HepG2 (cell line): ENCODE measurements at regions not wholly inside any gene's neighbourhood (a gene's known extent, or its start where the extent isn't known, plus 50 kb on each side); places are given as distances from the start of the nearest gene placed in this dataset.
"Not testable (repeated sequence)": the region's sequence is repeated elsewhere in the genome, so short reads cannot be mapped to it uniquely, and the experiment has no call there.

Source experiments
- ATAC-seq: fragments of 200-7000 bp; cut with Tn5 transposase; 3 replicates; pipeline ENCODE4 v1.9.1; 2020; ENCODE audit warnings: mild to moderate bottlenecking, moderate library complexity
- BruUV-seq: library from RNA; stranded (reverse); fragments of 400-500 nt; replicated peaks from 2 replicates; lab custom pipeline; 2021; lab: Mats Ljungman, UMichigan
- CTCF ChIA-PET: fragments of 300-600 bp; formaldehyde crosslinking; extraction: SDS; loops from one replicate; lab custom pipeline; 2021; ENCODE audit warnings: low total read pairs, inconsistent platforms, low intra/inter-chr PET ratio; lab: Yijun Ruan, JAX
- POLR2A ChIA-PET: fragments of 350-600 bp; sonication (Branson Sonifier 250); formaldehyde crosslinking; loops from one replicate; lab custom pipeline; 2020; ENCODE audit warnings: antibody characterized with exemption, inconsistent platforms; lab: Yijun Ruan, JAX
- DNase-seq: peaks from one replicate; pipeline ENCODE4 v3.0.0-alpha.2; 2015; ENCODE audit warnings: low spot score
- FAIRE-seq: peaks from 3 replicates; lab custom pipeline; 2011; peaks lifted over from hg19 to GRCh38; lab: Jason Lieb, UNC
- H2AFZ ChIP-seq: one replicate; pipeline ENCODE4 v1.6.1; 2011; ENCODE audit warnings: low read length, inconsistent platforms
- H3K27ac ChIP-seq: fragments of 300-600 bp; 3 replicates; pipeline ENCODE4 v1.8.0; 2011; ENCODE audit warnings: mixed run types, mild to moderate bottlenecking, mixed read lengths, low read length, inconsistent platforms; ENCODE audit not compliant: insufficient read depth; ENCODE audit errors: extremely low read length
- H3K27me3 ChIP-seq, 2 experiments: fragments of 200-600 bp in 1 of 2; 2 replicates in 1 of 2; 3 replicates in 1 of 2; pipeline versions ENCODE4 v1.6.0 to v1.8.0; 2011; ENCODE audit warnings: low read length in 2 of 2, mild to moderate bottlenecking in 2 of 2, moderate library complexity in 2 of 2, inconsistent platforms in 1 of 2; ENCODE audit not compliant: insufficient read depth in 2 of 2, control insufficient read depth in 1 of 2
- H3K36me3 ChIP-seq, 2 experiments: fragments of 200-600 bp in 1 of 2; replicated peaks in 1 of 2; 2 replicates in 1 of 2; 3 replicates in 1 of 2; pipeline versions ENCODE4 v1.5.1 to v1.8.0; 2011; ENCODE audit warnings: low read length in 2 of 2, inconsistent platforms in 1 of 2; ENCODE audit not compliant: insufficient read depth in 2 of 2, control insufficient read depth in 1 of 2
- H3K4me1 ChIP-seq: 2 replicates; pipeline ENCODE4 v1.5.1; 2012; ENCODE audit warnings: low read length, inconsistent platforms; ENCODE audit not compliant: insufficient read depth
- H3K4me2 ChIP-seq: 2 replicates; pipeline ENCODE4 v1.6.0; 2011; ENCODE audit warnings: low read depth, low read length, inconsistent platforms
- H3K4me3 ChIP-seq, 3 experiments: fragments of 200-600 bp in 1 of 3; sonication (generic), shearing (Covaris generic) in 1 of 3; replicated peaks in 1 of 3; 2 replicates each; pipeline ENCODE4 v1.5.1; 2011 to 2016; ENCODE audit warnings: low read length in 3 of 3, inconsistent platforms in 2 of 3, low read depth in 2 of 3, mild to moderate bottlenecking in 2 of 3, control low read depth in 1 of 3, mixed read lengths in 1 of 3; ENCODE audit not compliant: insufficient read depth in 1 of 3
- H3K79me2 ChIP-seq: one replicate; pipeline ENCODE4 v1.6.1; 2011; ENCODE audit warnings: low read length, inconsistent platforms; ENCODE audit not compliant: insufficient read depth
- H3K9ac ChIP-seq: 2 replicates; pipeline ENCODE4 v1.6.0; 2011; ENCODE audit warnings: mild to moderate bottlenecking, low read depth, low read length, inconsistent platforms; ENCODE audit not compliant: insufficient read depth
- H3K9me3 ChIP-seq: 2 replicates; pipeline ENCODE4 v1.5.1; 2012; ENCODE audit warnings: mild to moderate bottlenecking, low read length
- H4K20me1 ChIP-seq: 2 replicates; pipeline ENCODE4 v1.6.0; 2011; ENCODE audit warnings: inconsistent platforms, mild to moderate bottlenecking, low read length, moderate library complexity; ENCODE audit not compliant: insufficient read depth
- CBX5 ChIP-seq: sonication (generic); formaldehyde crosslinking; IDR thresholded peaks from 2 replicates; pipeline ENCODE4 v1.4.0; 2020; ENCODE audit warnings: missing genetic modification reagents, borderline replicate concordance
- KDM5A ChIP-seq: fragments of 200-600 bp; sonication (generic); IDR thresholded peaks from 2 replicates; pipeline ENCODE4 v1.7.0; 2018; ENCODE audit warnings: antibody characterized with exemption, mild to moderate bottlenecking, low read length, borderline replicate concordance
- MED8 ChIP-seq: sonication (generic); formaldehyde crosslinking; IDR thresholded peaks from 2 replicates; pipeline ENCODE4 v1.8.1; 2023; ENCODE audit warnings: mild to moderate bottlenecking, missing genetic modification reagents; ENCODE audit not compliant: insufficient replicate concordance
- NCOA2 ChIP-seq: sonication (generic); formaldehyde crosslinking; IDR thresholded peaks from 2 replicates; pipeline ENCODE4 v1.8.0; 2022; ENCODE audit warnings: inconsistent platforms
- RFXANK ChIP-seq: IDR thresholded peaks from 2 replicates; pipeline ENCODE4 v1.6.1; 2016
- WGBS: methylation state at CpG from one replicate; pipeline ENCODE4 v1.1.6; 2017; ENCODE audit warnings: low lambda C conversion rate; 5-methylcytosine and 5-hydroxymethylcytosine counted together
- in situ Hi-C: cut with HindIII; loops from 2 replicates; pipeline ENCODE4 v1.10.0; 2017; ENCODE audit warnings: low pct_unique_long_range_greater_than_20kb; ENCODE audit not compliant: extremely low pct_ligation_motif_present
- intact Hi-C: fragments of 100-400 bp; cut with micrococcal nuclease; formaldehyde crosslinking; loops from one replicate; pipeline ENCODE4 v1.10.0; 2022; ENCODE audit not compliant: unreplicated experiment
- TF ChIP-seq, protein P1 (sequence below): sonication (generic); formaldehyde crosslinking; IDR thresholded peaks from 2 replicates; pipeline ENCODE4 v1.4.0; 2020; ENCODE audit warnings: mild to moderate bottlenecking, missing genetic modification reagents
- TF ChIP-seq, protein P2 (sequence below): fragments of 450-650 bp; IDR thresholded peaks from 2 replicates; pipeline ENCODE4 v1.6.1; 2016
- TF ChIP-seq, protein P3 (sequence below): sonication (generic); formaldehyde crosslinking; IDR thresholded peaks from 2 replicates; pipeline ENCODE4 v1.9.0; 2022; ENCODE audit warnings: low read depth, missing genetic modification reagents

DNA sequence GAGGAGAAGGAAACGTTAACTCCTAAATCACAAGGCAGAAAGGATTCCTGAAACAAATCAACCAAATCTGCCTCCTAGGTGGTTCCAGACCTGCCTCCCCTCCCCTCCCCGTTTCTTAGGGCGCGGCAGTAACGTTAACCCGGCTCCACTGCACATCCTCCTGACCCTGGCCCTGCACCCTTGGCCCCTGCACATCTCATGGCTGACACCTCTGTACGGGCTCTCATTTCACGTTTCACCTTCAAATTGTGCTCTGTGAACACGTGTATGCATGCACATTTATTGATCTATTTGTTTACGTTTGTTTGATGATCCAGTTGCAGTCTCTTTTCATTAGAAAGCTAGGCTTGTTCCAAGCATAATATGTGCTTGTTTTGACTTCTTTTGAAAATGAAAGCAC is 358.1 kb downstream of the ADGRD1 start:
- 2% methylated on average over 9 of the region's 10 CpGs for WGBS
- Histone ChIP-seq H3K27me3 (peaks cover 0 to 5% of the 10 kb centered on the region in 2 experiments; a peak in 1 of 5 replicates), H3K27ac (no peak overlapping the region), H3K9me3 (0 out of 2 replicates have a peak, but pooled peaks cover under 1% of the 10 kb centered on the region), H2AFZ (no peak overlapping the region)
- FAIRE-seq: no peak
- TF ChIP-seq NCOA2 (CRISPR knock-in tag) (no peak), RFXANK (CRISPR knock-in tag) (no peak), MED8 (CRISPR knock-in tag) (no peak), KDM5A (no peak), CBX5 (CRISPR knock-in tag) (no peak)
- TF ChIP-seq, protein P1, sequence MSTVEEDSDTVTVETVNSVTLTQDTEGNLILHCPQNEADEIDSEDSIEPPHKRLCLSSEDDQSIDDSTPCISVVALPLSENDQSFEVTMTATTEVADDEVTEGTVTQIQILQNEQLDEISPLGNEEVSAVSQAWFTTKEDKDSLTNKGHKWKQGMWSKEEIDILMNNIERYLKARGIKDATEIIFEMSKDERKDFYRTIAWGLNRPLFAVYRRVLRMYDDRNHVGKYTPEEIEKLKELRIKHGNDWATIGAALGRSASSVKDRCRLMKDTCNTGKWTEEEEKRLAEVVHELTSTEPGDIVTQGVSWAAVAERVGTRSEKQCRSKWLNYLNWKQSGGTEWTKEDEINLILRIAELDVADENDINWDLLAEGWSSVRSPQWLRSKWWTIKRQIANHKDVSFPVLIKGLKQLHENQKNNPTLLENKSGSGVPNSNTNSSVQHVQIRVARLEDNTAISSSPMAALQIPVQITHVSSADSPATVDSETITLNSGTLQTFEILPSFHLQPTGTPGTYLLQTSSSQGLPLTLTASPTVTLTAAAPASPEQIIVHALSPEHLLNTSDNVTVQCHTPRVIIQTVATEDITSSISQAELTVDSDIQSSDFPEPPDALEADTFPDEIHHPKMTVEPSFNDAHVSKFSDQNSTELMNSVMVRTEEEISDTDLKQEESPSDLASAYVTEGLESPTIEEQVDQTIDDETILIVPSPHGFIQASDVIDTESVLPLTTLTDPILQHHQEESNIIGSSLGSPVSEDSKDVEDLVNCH (CRISPR knock-in tag): no peak
- TF ChIP-seq, protein P2, sequence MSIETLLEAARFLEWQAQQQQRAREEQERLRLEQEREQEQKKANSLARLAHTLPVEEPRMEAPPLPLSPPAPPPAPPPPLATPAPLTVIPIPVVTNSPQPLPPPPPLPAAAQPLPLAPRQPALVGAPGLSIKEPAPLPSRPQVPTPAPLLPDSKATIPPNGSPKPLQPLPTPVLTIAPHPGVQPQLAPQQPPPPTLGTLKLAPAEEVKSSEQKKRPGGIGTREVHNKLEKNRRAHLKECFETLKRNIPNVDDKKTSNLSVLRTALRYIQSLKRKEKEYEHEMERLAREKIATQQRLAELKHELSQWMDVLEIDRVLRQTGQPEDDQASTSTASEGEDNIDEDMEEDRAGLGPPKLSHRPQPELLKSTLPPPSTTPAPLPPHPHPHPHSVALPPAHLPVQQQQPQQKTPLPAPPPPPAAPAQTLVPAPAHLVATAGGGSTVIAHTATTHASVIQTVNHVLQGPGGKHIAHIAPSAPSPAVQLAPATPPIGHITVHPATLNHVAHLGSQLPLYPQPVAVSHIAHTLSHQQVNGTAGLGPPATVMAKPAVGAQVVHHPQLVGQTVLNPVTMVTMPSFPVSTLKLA: peak; percentile 74
- TF ChIP-seq, protein P3, sequence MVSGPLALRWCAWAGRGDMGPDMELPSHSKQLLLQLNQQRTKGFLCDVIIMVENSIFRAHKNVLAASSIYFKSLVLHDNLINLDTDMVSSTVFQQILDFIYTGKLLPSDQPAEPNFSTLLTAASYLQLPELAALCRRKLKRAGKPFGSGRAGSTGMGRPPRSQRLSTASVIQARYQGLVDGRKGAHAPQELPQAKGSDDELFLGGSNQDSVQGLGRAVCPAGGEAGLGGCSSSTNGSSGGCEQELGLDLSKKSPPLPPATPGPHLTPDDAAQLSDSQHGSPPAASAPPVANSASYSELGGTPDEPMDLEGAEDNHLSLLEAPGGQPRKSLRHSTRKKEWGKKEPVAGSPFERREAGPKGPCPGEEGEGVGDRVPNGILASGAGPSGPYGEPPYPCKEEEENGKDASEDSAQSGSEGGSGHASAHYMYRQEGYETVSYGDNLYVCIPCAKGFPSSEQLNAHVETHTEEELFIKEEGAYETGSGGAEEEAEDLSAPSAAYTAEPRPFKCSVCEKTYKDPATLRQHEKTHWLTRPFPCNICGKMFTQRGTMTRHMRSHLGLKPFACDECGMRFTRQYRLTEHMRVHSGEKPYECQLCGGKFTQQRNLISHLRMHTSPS (CRISPR knock-in tag): no peak
- TF ChIP-seq, all 625 proteins: peak for 1
- ATAC-seq: no peak
- ChIA-PET CTCF (no interaction called here), POLR2A (no interaction called here)
- Histone ChIP-seq H3K9ac (no peak overlapping the region), H3K36me3 (no peaks in the 10 kb centered on the region), H4K20me1 (peaks cover 2% of the 10 kb centered on the region; the same call in 1 of the 2 replicates), H3K4me1 (no peaks in the 10 kb centered on the region), H3K4me3 (no peak overlapping the region), H3K4me2 (no peak overlapping the region), H3K79me2 (no peaks in the 10 kb centered on the region)
- DNase-seq: no peak
- in situ Hi-C loops (no loop called here), intact Hi-C loops (no loop called here)
- BruUV-seq: no TSS peak

DNA sequence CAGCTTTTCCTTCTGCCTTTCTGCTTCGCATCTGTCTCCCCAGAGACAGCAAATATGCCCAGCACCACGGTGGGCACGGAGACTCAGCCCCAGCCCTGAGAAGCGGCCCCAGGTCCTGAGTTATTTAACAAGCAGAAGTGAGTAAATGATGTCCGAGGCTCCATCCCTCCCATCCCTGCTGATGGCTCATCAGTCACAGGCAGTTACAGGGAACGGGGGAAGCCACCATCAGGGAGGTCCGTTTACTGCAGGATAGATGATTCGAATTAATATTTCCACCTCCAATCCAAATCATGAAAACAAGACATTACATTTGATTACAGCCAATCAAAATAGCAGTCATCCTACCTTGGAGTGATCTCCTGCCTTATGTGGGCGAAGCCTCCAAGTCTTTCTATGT is 358.7 kb downstream of the ADGRD1 start:
- H3K4me3 ChIP-seq, H4K20me1 ChIP-seq, intact Hi-C loops, H3K4me1 ChIP-seq, H3K36me3 ChIP-seq, H3K9me3 ChIP-seq, CTCF ChIA-PET, in situ Hi-C loops, ATAC-seq, H3K9ac ChIP-seq, BruUV-seq, DNase-seq, H3K27ac ChIP-seq, H3K27me3 ChIP-seq, POLR2A ChIA-PET, H2AFZ ChIP-seq, H3K79me2 ChIP-seq, FAIRE-seq, H3K4me2 ChIP-seq: not testable (repeated sequence)
- WGBS: 6% methylated on average over 5 of the region's 9 CpGs
